Pancreas (tissue), 10 donors: ENCODE measurements at regions not wholly inside any gene's neighbourhood (a gene's known extent, or its start where the extent isn't known, plus 50 kb on each side); places are given as distances from the start of the nearest gene placed in this dataset.
A peak's percentile ranks its signal among the peaks of the same experiment; 100 is the strongest.

Source experiments
- ATAC-seq, 4 donors: fragments of 200-7000 bp; cut with Tn5 transposase; one replicate each; pipeline versions ENCODE4 v1.8.0 to v1.9.1; 2020; ENCODE audit warnings: mild to moderate bottlenecking in 4 of 4, moderate library complexity in 4 of 4
- DNase-seq, 6 donors: peaks; one replicate each; pipeline ENCODE4 v3.0.0-alpha.2; 2020
- FAIRE-seq: peaks from 2 replicates; lab custom pipeline; 2012; peaks lifted over from hg19 to GRCh38; lab: Jason Lieb, UNC
- H3K27ac ChIP-seq, 4 donors: fragments of 200-600 bp; sonication (generic); 1 replicate in 3 of 4; 2 replicates in 1 of 4; pipeline versions ENCODE4 v1.5.0 to v1.8.0; 2020
- H3K27me3 ChIP-seq, 4 donors: fragments of 200-600 bp; one replicate each; pipeline ENCODE4 v1.8.0; 2021
- H3K36me3 ChIP-seq, 3 donors: fragments of 200-600 bp; sonication (generic) in 1 of 3; one replicate each; pipeline versions ENCODE4 v1.5.0 to v1.8.0; 2020 to 2021
- H3K4me1 ChIP-seq, 3 donors: fragments of 200-600 bp; one replicate each; pipeline ENCODE4 v1.8.0; 2021
- H3K4me3 ChIP-seq, 4 donors: fragments of 200-600 bp; sonication (generic) in 2 of 4; one replicate each; pipeline versions ENCODE4 v1.5.0 to v1.8.0; 2020 to 2021
- H3K9me3 ChIP-seq, 4 donors: fragments of 200-600 bp; one replicate each; pipeline ENCODE4 v1.8.0; 2021
- WGBS, 2 donors: extraction: QIAGEN DNeasy Blood & Tissue Kit; methylation state at CpG; one replicate each; pipeline ENCODE4 v1.1.7; 2013; 5-methylcytosine and 5-hydroxymethylcytosine counted together
- intact Hi-C, 3 donors: fragments of 100-400 bp; cut with DNase I; formaldehyde crosslinking; loops; one replicate each; pipeline versions ENCODE4 v1.11.1 to v1.14.2; 2022
- TF ChIP-seq, protein P1 (sequence below), 4 donors: fragments of 200-600 bp; sonication (generic) in 3 of 4; IDR thresholded peaks; one replicate each; pipeline versions ENCODE4 v1.5.0 to v1.8.0; 2021; ENCODE audit warnings: antibody characterized with exemption in 4 of 4
- donor health status: healthy with polysubstance abuse.
- donor health status: DM: no; HTN: no; CAD: no; lungs with moderate emphysema.
- donor health status: DM: no; HTN: no; CAD: no.
- donor health status: control.
- donor health status: control.
- donor health status: Bipolar disorder and iron deficiency.
- donor health status: DM: yes; HTN: yes; CAD: no.
- donor health status: DM: no; HTN: no; CAD: no.
- donor health status: DM: no; HTN: no; CAD: no.
- donor health status: DM: yes; HTN: yes; CAD: no.

DNA sequence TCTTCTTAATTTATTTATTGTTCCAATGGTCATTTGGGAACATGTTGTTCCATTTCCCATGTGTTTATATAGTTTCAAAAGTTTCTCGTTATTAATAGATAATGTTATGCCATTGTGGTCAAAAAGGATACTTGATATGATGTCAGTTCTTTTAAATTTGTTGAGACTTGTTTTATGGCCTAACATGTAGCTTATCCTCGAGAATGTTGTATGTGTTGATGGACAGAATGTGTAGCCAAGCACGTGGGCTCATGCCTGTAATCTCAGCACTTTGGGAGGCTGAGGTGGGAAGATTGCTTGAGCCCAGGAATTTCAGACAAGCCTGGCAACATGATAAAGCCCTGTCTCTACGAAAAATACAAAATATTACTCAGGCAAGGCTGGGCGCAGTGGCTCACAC, 168.5 kb upstream of the USP38 start:
- WGBS, 2 donors, result 41 to 45% methylated on average over 5 of the region's 5 CpGs

DNA sequence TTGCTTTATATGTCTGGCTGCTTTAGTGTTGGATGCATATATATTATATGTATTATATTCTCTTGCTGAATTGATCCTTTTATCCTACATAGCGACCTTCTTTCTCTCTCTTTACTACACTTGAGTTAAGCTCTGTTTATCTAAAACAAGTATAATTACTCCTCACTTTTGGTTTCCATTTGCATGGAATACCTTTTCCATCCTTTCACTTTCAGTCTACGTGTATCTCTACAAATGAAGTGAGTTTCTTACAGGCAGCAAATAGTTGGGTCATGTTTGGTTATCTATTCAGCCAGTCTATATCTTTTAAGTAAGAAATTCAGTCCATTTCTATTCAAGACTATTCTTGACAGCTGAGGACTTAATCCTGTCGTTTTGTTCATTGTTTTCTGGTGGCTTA, 167.5 kb upstream of the USP38 start:
- intact Hi-C loops, result no loop called here
- Histone ChIP-seq H3K36me3 (no peaks in the 10 kb centered on the region), H3K27ac (no peak overlapping the region), H3K4me3 (no peak overlapping the region), H3K27me3 (no peaks in the 10 kb centered on the region), H3K4me1 (no peaks in the 10 kb centered on the region), H3K9me3 (no peaks in the 10 kb centered on the region)
- FAIRE-seq, result no peak
- WGBS, 2 donors, result 49 to 53% methylated on average over 3 of the region's 3 CpGs
- ATAC-seq, result no peak
- DNase-seq, result no peak
- TF ChIP-seq, protein P1, sequence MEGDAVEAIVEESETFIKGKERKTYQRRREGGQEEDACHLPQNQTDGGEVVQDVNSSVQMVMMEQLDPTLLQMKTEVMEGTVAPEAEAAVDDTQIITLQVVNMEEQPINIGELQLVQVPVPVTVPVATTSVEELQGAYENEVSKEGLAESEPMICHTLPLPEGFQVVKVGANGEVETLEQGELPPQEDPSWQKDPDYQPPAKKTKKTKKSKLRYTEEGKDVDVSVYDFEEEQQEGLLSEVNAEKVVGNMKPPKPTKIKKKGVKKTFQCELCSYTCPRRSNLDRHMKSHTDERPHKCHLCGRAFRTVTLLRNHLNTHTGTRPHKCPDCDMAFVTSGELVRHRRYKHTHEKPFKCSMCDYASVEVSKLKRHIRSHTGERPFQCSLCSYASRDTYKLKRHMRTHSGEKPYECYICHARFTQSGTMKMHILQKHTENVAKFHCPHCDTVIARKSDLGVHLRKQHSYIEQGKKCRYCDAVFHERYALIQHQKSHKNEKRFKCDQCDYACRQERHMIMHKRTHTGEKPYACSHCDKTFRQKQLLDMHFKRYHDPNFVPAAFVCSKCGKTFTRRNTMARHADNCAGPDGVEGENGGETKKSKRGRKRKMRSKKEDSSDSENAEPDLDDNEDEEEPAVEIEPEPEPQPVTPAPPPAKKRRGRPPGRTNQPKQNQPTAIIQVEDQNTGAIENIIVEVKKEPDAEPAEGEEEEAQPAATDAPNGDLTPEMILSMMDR (IDR thresholded peaks at IDR 0.05), result no peak

More for the DNA sequence above, 168.5 kb upstream of the USP38 start:
- ATAC-seq, result no peak
- H3K4me3 ChIP-seq, result no peak overlapping the region
- FAIRE-seq, result no peak
- no peaks in the 10 kb centered on the region for H3K36me3 ChIP-seq
- TF ChIP-seq, protein P1 (IDR thresholded peaks at IDR 0.05), result no peak
- no peaks in the 10 kb centered on the region for H3K9me3 ChIP-seq
- no peak overlapping the region for H3K27ac ChIP-seq
- intact Hi-C loops, result no loop called here
- no peaks in the 10 kb centered on the region for H3K27me3 ChIP-seq
- no peak for DNase-seq
- no peaks in the 10 kb centered on the region for H3K4me1 ChIP-seq

DNA sequence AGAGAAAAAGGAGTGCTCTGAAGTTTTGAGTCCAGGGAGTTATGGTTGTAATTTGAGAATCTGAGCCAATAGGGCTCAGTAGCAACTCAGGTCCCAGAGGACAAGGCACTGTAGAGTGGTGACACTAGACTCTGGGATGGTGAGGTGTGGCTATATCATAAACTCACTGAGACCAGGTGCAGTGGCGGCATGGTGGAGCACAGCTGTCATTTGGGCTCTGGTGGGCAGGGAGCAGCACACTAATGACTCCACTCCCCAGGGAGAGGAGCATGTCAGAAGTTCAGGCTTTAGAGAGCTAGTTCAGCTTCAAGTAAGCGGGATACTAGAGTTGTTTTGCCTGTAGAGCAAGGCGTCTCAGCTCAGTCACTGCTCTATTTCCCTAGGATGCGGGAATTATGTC, 165.4 kb upstream of the USP38 start:
- FAIRE-seq (no peak), ATAC-seq (no peak), DNase-seq (no peak)
- H3K4me3 ChIP-seq, result no peak overlapping the region
- 86 to 92% methylated on average over 4 of the region's 4 CpGs for WGBS, 2 donors
- H3K4me1 ChIP-seq, result no peaks in the 10 kb centered on the region
- H3K27me3 ChIP-seq, result no peaks in the 10 kb centered on the region
- no peaks in the 10 kb centered on the region for H3K36me3 ChIP-seq
- no peaks in the 10 kb centered on the region for H3K9me3 ChIP-seq
- H3K27ac ChIP-seq, result no peak overlapping the region
- TF ChIP-seq, protein P1 (IDR thresholded peaks at IDR 0.05), result no peak
- intact Hi-C loops, result no loop called here

DNA sequence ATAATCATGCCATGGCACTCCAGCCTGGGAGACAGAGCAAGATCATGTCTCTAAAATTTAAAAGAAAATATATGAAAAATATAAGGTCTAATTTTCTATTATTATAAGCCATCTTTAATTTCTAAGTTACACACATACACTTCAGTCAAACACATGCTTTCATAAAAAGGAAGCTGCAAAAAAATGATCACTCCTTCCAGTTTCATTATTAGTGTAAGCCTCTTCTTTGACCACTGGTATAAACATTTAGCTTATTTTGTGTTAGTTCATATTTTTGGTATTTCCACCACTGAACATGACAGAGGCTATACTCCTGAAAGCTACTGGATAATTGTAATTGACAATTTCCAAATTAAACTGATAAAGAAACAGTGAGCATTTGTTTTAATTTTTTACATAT, 163.3 kb upstream of the USP38 start:
- Histone ChIP-seq H3K9me3 (no peaks in the 10 kb centered on the region), H3K4me3 (no peak overlapping the region), H3K4me1 (no peaks in the 10 kb centered on the region), H3K27me3 (no peaks in the 10 kb centered on the region), H3K36me3 (no peaks in the 10 kb centered on the region), H3K27ac (no peak overlapping the region)
- ATAC-seq (peak in 1 of 4 donors; percentile 44), FAIRE-seq (no peak), DNase-seq (no peak)
- TF ChIP-seq, protein P1 (IDR thresholded peaks at IDR 0.05), result no peak
- intact Hi-C loops, result no loop called here

DNA sequence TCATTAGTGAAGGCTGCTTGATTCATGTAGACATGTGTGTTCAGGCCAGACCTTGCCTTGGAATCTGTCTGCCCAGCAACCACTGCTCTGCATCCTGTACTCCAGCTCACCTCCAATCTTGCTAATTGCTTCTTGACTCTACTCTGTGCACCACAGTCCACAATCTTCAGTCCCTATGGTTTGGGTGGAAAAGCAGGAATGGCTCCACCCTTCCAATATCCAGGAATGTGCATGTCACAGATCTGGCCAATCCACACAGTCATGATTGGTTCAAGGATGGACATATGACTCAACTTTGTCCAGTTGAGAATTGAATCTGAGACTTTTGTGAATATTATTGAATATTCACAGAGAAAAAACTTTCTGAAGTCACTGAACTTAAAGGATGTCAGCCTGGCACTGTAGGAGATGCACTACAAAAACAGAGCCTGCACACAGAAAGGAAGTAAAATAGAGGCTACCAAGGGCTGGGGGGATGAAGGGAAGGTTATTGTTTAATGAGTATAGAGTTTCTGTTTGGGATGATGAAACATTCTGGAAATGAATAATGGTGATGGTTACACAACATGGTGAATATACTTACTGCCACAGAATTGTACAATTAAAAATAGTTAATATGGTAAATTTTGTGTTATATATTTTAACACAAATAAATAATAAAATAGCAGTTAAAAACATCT, 161.3 kb upstream of the USP38 start:
- no peaks in the 10 kb centered on the region for H3K36me3 ChIP-seq
- no peaks in the 10 kb centered on the region for H3K27me3 ChIP-seq
- DNase-seq (no peak), ATAC-seq (no peak), FAIRE-seq (no peak)
- no peaks in the 10 kb centered on the region for H3K4me1 ChIP-seq
- H3K9me3 ChIP-seq, result no peaks in the 10 kb centered on the region
- intact Hi-C loops, result no loop called here
- no peak overlapping the region for H3K27ac ChIP-seq
- TF ChIP-seq, protein P1 (IDR thresholded peaks at IDR 0.05), result no peak
- no peak overlapping the region for H3K4me3 ChIP-seq
